HFF-Myc (cell line): ENCODE measurements at regions not wholly inside any gene's neighbourhood (a gene's known extent, or its start where the extent isn't known, plus 50 kb on each side); places are given as distances from the start of the nearest gene placed in this dataset.
"Not testable (repeated sequence)": the region's sequence is repeated elsewhere in the genome, so short reads cannot be mapped to it uniquely, and the experiment has no call there.

Source experiments
- DNase-seq: peaks from one replicate; pipeline ENCODE4 v3.0.0-alpha.2; 2011; ENCODE audit warnings: low read depth; ENCODE audit errors: extremely low read depth
- H3K4me3 ChIP-seq: replicated peaks from 2 replicates; pipeline ENCODE4 v1.5.1; 2011; ENCODE audit warnings: low read depth, mild to moderate bottlenecking, control low read depth, low read length
- TF ChIP-seq, protein P1 (sequence below): IDR thresholded peaks from 2 replicates; pipeline ENCODE4 v1.5.1; 2012; ENCODE audit warnings: mild to moderate bottlenecking, low read depth, low read length, control low read depth; ENCODE audit errors: missing control alignments

DNA sequence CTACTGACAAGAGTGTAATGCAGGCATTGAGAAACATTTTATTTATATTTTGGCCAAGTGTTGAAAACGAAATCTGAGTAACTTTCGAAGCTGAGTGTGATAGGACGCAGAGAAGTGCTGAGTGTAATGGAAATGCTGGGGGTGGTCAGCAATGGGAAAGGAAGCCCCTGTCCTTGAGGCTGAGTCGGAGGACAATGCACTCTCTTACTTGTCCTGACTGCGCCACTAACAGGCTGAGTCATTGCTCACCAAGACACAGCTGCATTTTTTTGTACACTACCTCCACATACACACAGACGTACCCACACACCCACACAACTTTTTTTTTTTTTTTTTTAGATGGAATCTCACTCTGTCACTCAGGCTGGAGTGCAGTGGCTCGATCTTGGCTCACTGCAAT, 637.7 kb downstream of the SLCO4C1 start:
- TF ChIP-seq, protein P1, sequence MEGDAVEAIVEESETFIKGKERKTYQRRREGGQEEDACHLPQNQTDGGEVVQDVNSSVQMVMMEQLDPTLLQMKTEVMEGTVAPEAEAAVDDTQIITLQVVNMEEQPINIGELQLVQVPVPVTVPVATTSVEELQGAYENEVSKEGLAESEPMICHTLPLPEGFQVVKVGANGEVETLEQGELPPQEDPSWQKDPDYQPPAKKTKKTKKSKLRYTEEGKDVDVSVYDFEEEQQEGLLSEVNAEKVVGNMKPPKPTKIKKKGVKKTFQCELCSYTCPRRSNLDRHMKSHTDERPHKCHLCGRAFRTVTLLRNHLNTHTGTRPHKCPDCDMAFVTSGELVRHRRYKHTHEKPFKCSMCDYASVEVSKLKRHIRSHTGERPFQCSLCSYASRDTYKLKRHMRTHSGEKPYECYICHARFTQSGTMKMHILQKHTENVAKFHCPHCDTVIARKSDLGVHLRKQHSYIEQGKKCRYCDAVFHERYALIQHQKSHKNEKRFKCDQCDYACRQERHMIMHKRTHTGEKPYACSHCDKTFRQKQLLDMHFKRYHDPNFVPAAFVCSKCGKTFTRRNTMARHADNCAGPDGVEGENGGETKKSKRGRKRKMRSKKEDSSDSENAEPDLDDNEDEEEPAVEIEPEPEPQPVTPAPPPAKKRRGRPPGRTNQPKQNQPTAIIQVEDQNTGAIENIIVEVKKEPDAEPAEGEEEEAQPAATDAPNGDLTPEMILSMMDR: no peak
- DNase-seq: no peak
- H3K4me3 ChIP-seq: no peak overlapping the region

DNA sequence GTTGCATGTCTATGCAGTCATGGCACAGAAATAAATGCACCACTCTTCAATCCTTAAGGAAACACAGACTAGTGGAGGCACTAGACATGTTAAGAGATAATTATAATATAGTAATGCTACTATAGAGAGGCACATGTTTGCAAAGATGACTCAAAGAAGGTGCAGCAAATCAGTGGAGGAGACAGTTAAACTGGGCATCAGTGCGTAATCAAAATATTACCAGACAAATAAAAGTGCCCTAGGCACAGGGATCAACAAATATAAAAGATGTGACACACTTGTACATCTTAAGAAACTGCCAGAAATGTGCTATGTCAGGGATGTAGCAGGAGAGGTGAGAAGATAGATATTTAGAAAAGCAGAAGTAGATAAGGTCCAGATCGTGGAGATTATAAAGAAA, 642.1 kb downstream of the SLCO4C1 start:
- no peak overlapping the region for H3K4me3 ChIP-seq
- TF ChIP-seq, protein P1: no peak
- no peak for DNase-seq

DNA sequence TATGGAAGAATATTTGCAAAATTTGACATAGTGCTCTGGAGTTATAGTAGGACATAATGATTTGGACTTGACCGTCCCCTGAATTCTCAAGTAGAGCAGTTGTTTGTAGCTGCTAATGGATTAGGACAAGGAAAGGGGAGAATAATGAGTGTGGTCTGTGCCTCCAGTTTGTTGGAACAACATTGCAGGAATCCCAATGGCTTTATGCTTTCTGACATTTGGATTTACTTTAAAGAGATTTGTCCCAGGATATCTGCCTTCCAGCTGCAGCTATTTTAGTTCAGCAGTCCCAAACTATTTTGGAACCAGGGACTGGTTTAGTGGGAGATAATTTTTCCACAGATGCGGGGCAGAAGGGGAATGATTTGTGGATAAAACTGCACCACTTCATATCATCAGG, 648.2 kb downstream of the SLCO4C1 start:
- DNase-seq: no peak
- TF ChIP-seq, protein P1: no peak

DNA sequence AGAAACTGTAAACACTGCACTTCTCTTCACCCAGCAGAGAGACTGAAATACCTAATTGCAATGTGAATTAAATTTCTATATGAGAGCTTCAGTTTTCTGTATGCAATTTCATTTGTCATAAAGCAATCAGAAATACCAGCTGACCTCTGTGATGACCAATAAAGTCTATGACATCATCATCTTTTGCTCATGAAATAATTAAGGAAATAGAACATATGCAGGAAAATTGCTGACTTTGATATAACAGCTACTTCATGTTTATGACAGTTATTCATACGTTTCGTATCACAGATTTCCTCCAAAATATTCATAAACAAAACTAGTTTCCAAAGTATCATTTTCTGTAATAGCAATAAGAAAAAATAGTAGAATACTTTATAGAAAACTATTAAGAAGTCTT, 652.3 kb downstream of the SLCO4C1 start:
- H3K4me3 ChIP-seq: no peak overlapping the region
- DNase-seq: no peak
- TF ChIP-seq, protein P1: no peak

More for the DNA sequence above, 648.2 kb downstream of the SLCO4C1 start:
- no peak overlapping the region for H3K4me3 ChIP-seq

DNA sequence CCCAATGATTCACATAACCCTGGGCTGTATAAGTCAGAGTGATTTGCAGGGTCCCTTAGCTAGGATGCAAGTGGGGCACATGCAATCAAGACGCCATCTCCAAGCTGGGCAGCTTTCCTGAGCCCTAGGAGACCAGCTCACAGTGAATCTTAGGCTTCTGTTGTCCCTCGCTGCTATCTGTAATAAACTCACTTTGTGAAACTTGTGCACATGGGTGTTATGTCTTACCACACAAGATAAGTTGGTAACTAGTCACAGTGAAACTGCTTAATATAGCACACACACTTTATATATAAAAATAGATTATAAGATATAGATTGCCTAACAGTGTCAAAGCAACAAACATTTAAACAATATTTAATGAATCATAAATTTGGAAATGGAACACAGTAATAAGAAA, 658.5 kb downstream of the SLCO4C1 start:
- TF ChIP-seq, protein P1: no peak
- no peak for DNase-seq

DNA sequence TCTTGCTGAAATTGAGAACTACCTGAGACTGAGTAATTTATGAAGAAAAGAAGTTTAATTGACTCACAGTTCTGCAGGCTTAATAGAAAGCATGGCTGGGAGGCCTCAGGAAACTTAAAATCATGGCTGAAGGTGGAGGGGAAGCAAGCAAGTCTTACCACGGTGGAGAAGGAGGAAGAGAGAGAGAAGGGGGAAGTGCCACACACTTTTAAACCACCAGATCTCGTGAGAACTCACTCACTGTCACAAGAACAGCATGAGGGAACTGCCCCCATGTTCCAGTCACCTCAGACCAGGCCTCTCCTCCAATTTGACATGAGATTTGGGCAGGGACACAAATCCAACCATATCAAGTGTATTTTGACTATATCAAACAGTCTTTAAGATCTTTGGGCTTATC, 668.3 kb downstream of the SLCO4C1 start:
- not testable (repeated sequence) for DNase-seq, H3K4me3 ChIP-seq

More for the DNA sequence above, 658.5 kb downstream of the SLCO4C1 start:
- no peak overlapping the region for H3K4me3 ChIP-seq

DNA sequence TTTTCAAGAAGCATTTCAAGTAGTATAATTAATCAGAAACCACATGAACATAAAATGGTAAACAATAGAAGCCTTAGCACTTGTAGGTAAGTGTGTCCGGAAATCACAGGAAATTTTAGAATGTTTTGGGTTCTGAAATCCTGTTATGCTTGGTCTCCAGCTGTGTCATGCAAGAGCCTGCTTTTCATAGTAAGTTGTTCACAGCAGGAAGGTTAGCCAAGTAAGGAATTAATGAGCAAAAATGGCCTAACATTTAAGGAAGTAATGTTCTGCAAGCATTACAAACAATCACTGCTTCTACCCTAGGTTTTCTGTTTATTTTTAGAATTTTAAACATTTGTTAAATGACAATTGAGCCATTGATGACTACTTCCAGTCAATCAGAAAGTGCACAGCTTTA, 669.5 kb downstream of the SLCO4C1 start:
- TF ChIP-seq, protein P1: no peak
- no peak for DNase-seq
- H3K4me3 ChIP-seq: no peak overlapping the region
